Body of pancreas (tissue), 4 donors: ENCODE measurements at regions not wholly inside any gene's neighbourhood (a gene's known extent, or its start where the extent isn't known, plus 50 kb on each side); places are given as distances from the start of the nearest gene placed in this dataset.

Experiments
- ATAC-seq: fragments of 150-250 bp; one replicate; pipeline ENCODE4 v1.9.1; 2016
- DNase-seq, 4 donors: peaks; one replicate each; pipeline ENCODE4 v3.0.0-alpha.2; 2019
- H3K27ac ChIP-seq, 4 donors: fragments of 200-600 bp; sonication (generic); 1 replicate in 3 of 4; 2 replicates in 1 of 4; pipeline versions ENCODE4 v1.5.1 to v1.6.1; 2016 to 2019; ENCODE audit warnings: mild to moderate bottlenecking in 1 of 4, mixed read lengths in 1 of 4, moderate library complexity in 1 of 4
- H3K27me3 ChIP-seq, 2 donors: fragments of 200-600 bp; sonication (generic); one replicate each; pipeline ENCODE4 v1.6.0; 2016; ENCODE audit warnings: mild to moderate bottlenecking in 1 of 2
- H3K36me3 ChIP-seq, 2 donors: fragments of 200-600 bp; sonication (generic); replicated peaks in 1 of 2; 2 replicates each; pipeline ENCODE4 v1.5.1; 2016; ENCODE audit warnings: low read depth in 2 of 2; ENCODE audit not compliant: insufficient read depth in 1 of 2
- H3K4me1 ChIP-seq: fragments of 200-600 bp; sonication (generic); one replicate; pipeline ENCODE4 v1.6.0; 2016
- H3K4me3 ChIP-seq, 2 donors: fragments of 200-600 bp; sonication (generic); 1 replicate in 1 of 2; 2 replicates in 1 of 2; pipeline ENCODE4 v1.5.1; 2016 to 2019
- H3K9me3 ChIP-seq, 3 donors: fragments of 200-600 bp; sonication (generic); 1 replicate in 2 of 3; 2 replicates in 1 of 3; pipeline ENCODE4 v1.5.1; 2016
- POLR2A ChIP-seq, 3 donors: fragments of 450-650 bp; IDR thresholded peaks; one replicate each; pipeline ENCODE4 v1.6.1; 2016; ENCODE audit warnings: antibody characterized with exemption in 3 of 3, mild to moderate bottlenecking in 2 of 3
- WGBS, 2 donors: methylation state at CpG; one replicate each; pipeline ENCODE4 v1.1.5; 2017; 5-methylcytosine and 5-hydroxymethylcytosine counted together
- intact Hi-C: fragments of 100-400 bp; cut with DNase I; formaldehyde crosslinking; loops from one replicate; pipeline ENCODE4 v1.15.1; 2023
- TF ChIP-seq, protein P1 (sequence below), 7 experiments: fragments of 450-650 bp in 4 of 7; fragments of 200-600 bp in 3 of 7; sonication (generic) in 3 of 7; IDR thresholded peaks; one replicate each; pipeline ENCODE4 v1.5.1; 2016 to 2019; ENCODE audit warnings: antibody characterized with exemption in 7 of 7

DNA sequence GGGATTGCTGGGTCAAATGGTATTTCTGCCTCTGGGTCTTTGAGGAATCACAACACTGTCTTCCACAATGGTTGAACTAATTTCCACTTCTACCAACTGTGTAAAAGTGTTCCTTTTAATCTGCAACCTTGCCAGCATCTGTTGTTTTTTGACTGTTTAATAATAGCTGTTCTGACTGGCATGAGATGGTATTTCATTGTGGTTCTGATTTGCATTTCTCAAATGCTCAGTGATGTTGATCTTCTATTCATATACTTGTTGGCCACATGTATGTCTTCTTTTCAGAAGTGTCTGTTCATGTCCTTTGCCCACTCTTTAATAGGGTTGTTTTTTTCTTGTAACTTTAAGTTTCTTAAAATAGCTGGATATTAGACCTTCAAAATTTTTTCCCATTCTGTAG is 150.0 kb upstream of the FRMD6 start:
- DNase-seq (no peak), ATAC-seq (no peak)
- peaks cover 0 to 2% (median 0%) of the 10 kb centered on the region in 3 donors for H3K9me3 ChIP-seq
- TF ChIP-seq, protein P1, sequence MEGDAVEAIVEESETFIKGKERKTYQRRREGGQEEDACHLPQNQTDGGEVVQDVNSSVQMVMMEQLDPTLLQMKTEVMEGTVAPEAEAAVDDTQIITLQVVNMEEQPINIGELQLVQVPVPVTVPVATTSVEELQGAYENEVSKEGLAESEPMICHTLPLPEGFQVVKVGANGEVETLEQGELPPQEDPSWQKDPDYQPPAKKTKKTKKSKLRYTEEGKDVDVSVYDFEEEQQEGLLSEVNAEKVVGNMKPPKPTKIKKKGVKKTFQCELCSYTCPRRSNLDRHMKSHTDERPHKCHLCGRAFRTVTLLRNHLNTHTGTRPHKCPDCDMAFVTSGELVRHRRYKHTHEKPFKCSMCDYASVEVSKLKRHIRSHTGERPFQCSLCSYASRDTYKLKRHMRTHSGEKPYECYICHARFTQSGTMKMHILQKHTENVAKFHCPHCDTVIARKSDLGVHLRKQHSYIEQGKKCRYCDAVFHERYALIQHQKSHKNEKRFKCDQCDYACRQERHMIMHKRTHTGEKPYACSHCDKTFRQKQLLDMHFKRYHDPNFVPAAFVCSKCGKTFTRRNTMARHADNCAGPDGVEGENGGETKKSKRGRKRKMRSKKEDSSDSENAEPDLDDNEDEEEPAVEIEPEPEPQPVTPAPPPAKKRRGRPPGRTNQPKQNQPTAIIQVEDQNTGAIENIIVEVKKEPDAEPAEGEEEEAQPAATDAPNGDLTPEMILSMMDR (IDR thresholded peaks at IDR 0.05): no peak
- TF ChIP-seq POLR2A (IDR thresholded peaks at IDR 0.05): no peak
- no peaks in the 10 kb centered on the region for H3K4me1 ChIP-seq
- H3K36me3 ChIP-seq: no peaks in the 10 kb centered on the region
- H3K4me3 ChIP-seq: no peak overlapping the region
- no peak overlapping the region for H3K27ac ChIP-seq
- no peaks in the 10 kb centered on the region for H3K27me3 ChIP-seq
- intact Hi-C loops: no loop called here

DNA sequence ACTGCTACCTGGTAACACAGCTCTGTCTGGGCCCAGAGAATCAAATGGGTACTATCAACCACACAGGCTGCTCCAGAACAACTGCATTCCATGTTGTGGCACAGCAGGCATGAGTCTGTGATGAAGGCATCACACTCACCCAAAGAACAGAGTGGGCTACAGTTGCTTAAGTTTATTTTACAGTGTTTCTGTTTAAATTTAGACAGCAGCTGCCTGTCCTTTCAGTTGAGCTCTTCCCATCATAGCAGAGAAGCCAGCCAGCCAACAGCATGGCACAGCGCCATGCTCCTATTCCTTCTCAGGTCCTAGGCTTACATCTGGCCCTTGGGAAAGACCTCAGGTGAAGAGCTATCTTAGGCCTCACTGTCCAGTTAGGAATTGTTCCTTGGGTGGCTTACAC is 147.0 kb upstream of the FRMD6 start:
- Histone ChIP-seq H3K27ac (no peak overlapping the region), H3K36me3 (no peaks in the 10 kb centered on the region), H3K27me3 (no peaks in the 10 kb centered on the region), H3K9me3 (no peaks in the 10 kb centered on the region), H3K4me1 (peaks cover 17% of the 10 kb centered on the region), H3K4me3 (no peak overlapping the region)
- no peak for TF ChIP-seq POLR2A (IDR thresholded peaks at IDR 0.05)
- TF ChIP-seq, protein P1 (IDR thresholded peaks at IDR 0.05): no peak
- DNase-seq: no peak
- ATAC-seq: no peak
- 83 to 100% methylated on average over 1 of the region's 1 CpG for WGBS, 2 donors
- intact Hi-C loops: no loop called here

DNA sequence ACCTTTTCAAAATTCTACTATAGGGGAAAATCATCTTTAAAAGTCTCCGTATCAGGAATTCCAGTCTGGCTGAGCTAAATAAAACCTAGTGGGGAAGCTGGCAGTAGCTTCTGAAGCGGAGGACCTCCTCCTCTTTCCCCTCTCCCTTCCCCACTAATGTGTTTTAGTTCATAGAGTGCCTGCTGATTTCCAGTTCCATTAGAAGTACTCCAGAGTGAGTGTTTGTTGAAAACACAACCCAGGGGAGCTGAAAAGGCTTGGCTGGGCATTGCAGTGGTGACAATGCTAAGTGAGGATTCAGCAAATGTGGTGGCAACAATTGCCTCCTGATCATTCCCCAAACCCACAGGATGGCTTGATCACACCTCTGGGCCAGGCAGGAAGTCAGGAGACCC is 144.2 kb upstream of the FRMD6 start:
- peak overlapping the region in 1 of 4 donors; percentile 12 for H3K27ac ChIP-seq
- no peaks in the 10 kb centered on the region for H3K9me3 ChIP-seq
- WGBS, 2 donors: 69 to 78% methylated on average over 2 of the region's 2 CpGs
- H3K4me1 ChIP-seq: peaks cover 17% of the 10 kb centered on the region
- H3K27me3 ChIP-seq: no peaks in the 10 kb centered on the region
- ATAC-seq (peak; percentile 27), DNase-seq (no peak)
- intact Hi-C loops: no loop called here
- H3K36me3 ChIP-seq: no peaks in the 10 kb centered on the region
- TF ChIP-seq, protein P1 (IDR thresholded peaks at IDR 0.05): no peak
- TF ChIP-seq POLR2A (IDR thresholded peaks at IDR 0.05): no peak
- H3K4me3 ChIP-seq: no peak overlapping the region

- Histone ChIP-seq H3K36me3 (no peaks in the 10 kb centered on the region), H3K27ac (peak overlapping the region in 2 of 4 donors; percentile 4 to 12), H3K27me3 (no peaks in the 10 kb centered on the region), H3K4me1 (peaks cover 17% of the 10 kb centered on the region), H3K4me3 (no peak overlapping the region), H3K9me3 (no peaks in the 10 kb centered on the region)
- peak; percentile 40 to 51 (median 44) for DNase-seq
- peak; percentile 63 for ATAC-seq
- 13 to 22% methylated on average over 11 to 13 of the region's 13 CpGs for WGBS, 2 donors
- intact Hi-C loops: no loop called here
- no peak for TF ChIP-seq POLR2A (IDR thresholded peaks at IDR 0.05)
- TF ChIP-seq, protein P1 (IDR thresholded peaks at IDR 0.05): no peak
Measured at GRCh38 chr14:51507906-51508511, 143.7 kb upstream of the FRMD6 start.

- H3K4me1 ChIP-seq: peaks cover 17% of the 10 kb centered on the region
- no peaks in the 10 kb centered on the region for H3K27me3 ChIP-seq
- TF ChIP-seq, protein P1 (IDR thresholded peaks at IDR 0.05): no peak
- TF ChIP-seq POLR2A (IDR thresholded peaks at IDR 0.05): no peak
- intact Hi-C loops: no loop called here
- no peak overlapping the region for H3K4me3 ChIP-seq
- DNase-seq (no peak), ATAC-seq (no peak)
- no peaks in the 10 kb centered on the region for H3K36me3 ChIP-seq
- no peaks in the 10 kb centered on the region for H3K9me3 ChIP-seq
- no peak overlapping the region for H3K27ac ChIP-seq
Measured at GRCh38 chr14:51511265-51511664, 140.4 kb upstream of the FRMD6 start.
